PC-3 (cell line): ENCODE measurements at regions not wholly inside any gene's neighbourhood (a gene's known extent, or its start where the extent isn't known, plus 50 kb on each side); places are given as distances from the start of the nearest gene placed in this dataset.

Experiments used
- ATAC-seq: fragments of 200-7000 bp; cut with Tn5 transposase; 2 replicates; pipeline ENCODE4 v1.9.1; 2020; ENCODE audit warnings: mild to moderate bottlenecking, moderate library complexity
- BruUV-seq: library from RNA; stranded (reverse); fragments of 400-500 nt; replicated peaks from 2 replicates; lab custom pipeline; 2021; lab: Mats Ljungman, UMichigan
- CTCF ChIA-PET: fragments of 300-600 bp; sonication (Branson Sonifier 250); formaldehyde crosslinking; loops from one replicate; lab custom pipeline; 2022; ENCODE audit warnings: antibody characterized with exemption; lab: Charles Lee
- POLR2A ChIA-PET: fragments of 300-600 bp; sonication (Branson Sonifier 250); formaldehyde crosslinking; loops from one replicate; lab custom pipeline; 2022; ENCODE audit warnings: antibody characterized with exemption; ENCODE audit not compliant: unreplicated experiment; lab: Charles Lee
- DNase-seq: peaks from one replicate; pipeline ENCODE4 v3.0.0-alpha.2; 2015
- H2AFZ ChIP-seq: fragments of 300-600 bp; sonication (generic); 2 replicates; pipeline ENCODE4 v1.6.0; 2016; ENCODE audit warnings: antibody characterized with exemption, low read length
- H3F3A ChIP-seq: fragments of 300-600 bp; sonication (generic); one replicate; pipeline ENCODE4 v1.6.0; 2017; ENCODE audit warnings: antibody characterized with exemption, low read length, control low read depth, mild to moderate bottlenecking; ENCODE audit not compliant: unreplicated experiment
- H3K27ac ChIP-seq: fragments of 300-600 bp; sonication (generic); 2 replicates; pipeline ENCODE4 v1.5.1; 2016; ENCODE audit warnings: mild to moderate bottlenecking, low read length
- H3K27me3 ChIP-seq: fragments of 300-600 bp; sonication (generic); 2 replicates; pipeline ENCODE4 v1.6.1; 2016; ENCODE audit warnings: low read length, mixed read lengths
- H3K36me3 ChIP-seq: fragments of 300-600 bp; sonication (generic); 2 replicates; pipeline ENCODE4 v1.6.1; 2016; ENCODE audit warnings: low read depth, mixed run types, low read length, mixed read lengths
- H3K4me1 ChIP-seq: fragments of 300-600 bp; sonication (generic); 2 replicates; pipeline ENCODE4 v1.5.1; 2016; ENCODE audit warnings: low read length; ENCODE audit not compliant: insufficient read depth
- H3K4me2 ChIP-seq: fragments of 300-600 bp; sonication (generic); 2 replicates; pipeline ENCODE4 v1.6.0; 2016; ENCODE audit warnings: low read length
- H3K4me3 ChIP-seq: fragments of 300-600 bp; sonication (generic); 2 replicates; pipeline ENCODE4 v1.5.1; 2016; ENCODE audit warnings: mild to moderate bottlenecking, low read length, mixed read lengths
- H3K79me2 ChIP-seq: fragments of 300-600 bp; sonication (generic); 2 replicates; pipeline ENCODE4 v1.6.1; 2017; ENCODE audit warnings: low read length, mixed read lengths
- H3K9ac ChIP-seq: fragments of 300-600 bp; sonication (generic); 2 replicates; pipeline ENCODE4 v1.6.0; 2016; ENCODE audit warnings: mild to moderate bottlenecking, low read length
- H3K9me2 ChIP-seq: fragments of 300-600 bp; sonication (generic); replicated peaks from 2 replicates; pipeline ENCODE4 v1.6.1; 2016; ENCODE audit warnings: mixed run types, low read length, mixed read lengths
- H3K9me3 ChIP-seq: fragments of 300-600 bp; sonication (generic); 2 replicates; pipeline ENCODE4 v1.6.1; 2016; ENCODE audit warnings: low read length, mixed read lengths
- H4K20me1 ChIP-seq: fragments of 300-600 bp; sonication (generic); 2 replicates; pipeline ENCODE4 v1.6.1; 2016; ENCODE audit warnings: low read length, mixed read lengths
- CTCF ChIP-seq: fragments of 300-600 bp; sonication (generic); conservative IDR thresholded peaks from 2 replicates; pipeline ENCODE4 v1.5.1; 2017; ENCODE audit warnings: antibody characterized with exemption, low read depth, mild to moderate bottlenecking, low read length
- EZH2 ChIP-seq: fragments of 300-600 bp; sonication (generic); IDR thresholded peaks from one replicate; pipeline ENCODE4 v1.6.1; 2017; ENCODE audit warnings: antibody characterized with exemption, mild to moderate bottlenecking, low read length; ENCODE audit not compliant: unreplicated experiment
- EZH2phosphoT487 ChIP-seq: fragments of 300-600 bp; sonication (generic); IDR thresholded peaks from 2 replicates; pipeline ENCODE4 v1.6.1; 2018; ENCODE audit warnings: mild to moderate bottlenecking, antibody characterized with exemption, low read length, borderline replicate concordance
- intact Hi-C: fragments of 100-400 bp; cut with micrococcal nuclease; formaldehyde crosslinking; loops from 2 replicates; pipeline ENCODE4 v1.9.0; 2023

- TF ChIP-seq EZH2, result no peak
- no peak for TF ChIP-seq EZH2phosphoT487
- TF ChIP-seq CTCF, result no peak
- H3K36me3 ChIP-seq, result no peaks in the 10 kb centered on the region
- H2AFZ ChIP-seq, result no peak overlapping the region
- H3K4me3 ChIP-seq, result no peak overlapping the region
- no peak overlapping the region for H3K27ac ChIP-seq
- H4K20me1 ChIP-seq, result no peaks in the 10 kb centered on the region
- no peaks in the 10 kb centered on the region for H3K4me1 ChIP-seq
- 0 out of 2 replicates have a peak, but pooled peaks cover 6% of the 10 kb centered on the region for H3K9me3 ChIP-seq
- H3K27me3 ChIP-seq, result no peaks in the 10 kb centered on the region
- POLR2A ChIA-PET, result no interaction called here
- no peaks in the 10 kb centered on the region for H3F3A ChIP-seq
- H3K9ac ChIP-seq, result no peak overlapping the region
- intact Hi-C loops, result no loop called here
- no peak for ATAC-seq
- no peak for DNase-seq
- BruUV-seq, result no TSS peak
- no peaks in the 10 kb centered on the region for H3K79me2 ChIP-seq
- no peaks in the 10 kb centered on the region for H3K9me2 ChIP-seq
- CTCF ChIA-PET, result no interaction called here
- no peak overlapping the region for H3K4me2 ChIP-seq
Measured at GRCh38 chr3:73804204-73804603, 179.5 kb upstream of the PDZRN3 start.

GRCh38 chr3:73801444-73801843 lies 176.7 kb upstream of the PDZRN3 start:
- H3K27ac ChIP-seq, result no peak overlapping the region
- H4K20me1 ChIP-seq, result no peaks in the 10 kb centered on the region
- H3K4me2 ChIP-seq, result no peak overlapping the region
- BruUV-seq, result no TSS peak
- no peak overlapping the region for H3K4me3 ChIP-seq
- no peaks in the 10 kb centered on the region for H3F3A ChIP-seq
- ChIA-PET CTCF (no interaction called here), POLR2A (no interaction called here)
- 0 out of 2 replicates have a peak, but pooled peaks cover 6% of the 10 kb centered on the region for H3K9me3 ChIP-seq
- DNase-seq (no peak), ATAC-seq (no peak)
- no peak overlapping the region for H3K9ac ChIP-seq
- H3K9me2 ChIP-seq, result no peaks in the 10 kb centered on the region
- TF ChIP-seq EZH2 (no peak), EZH2phosphoT487 (no peak), CTCF (no peak)
- H3K4me1 ChIP-seq, result no peaks in the 10 kb centered on the region
- no peaks in the 10 kb centered on the region for H3K27me3 ChIP-seq
- H3K36me3 ChIP-seq, result no peaks in the 10 kb centered on the region
- intact Hi-C loops, result no loop called here
- no peaks in the 10 kb centered on the region for H3K79me2 ChIP-seq
- no peak overlapping the region for H2AFZ ChIP-seq

GRCh38 chr3:73797311-73797710 lies 172.6 kb upstream of the PDZRN3 start:
- no TSS peak for BruUV-seq
- TF ChIP-seq EZH2 (no peak), CTCF (no peak), EZH2phosphoT487 (no peak)
- H3K4me3 ChIP-seq, result no peak overlapping the region
- no peak for ATAC-seq
- H3K9ac ChIP-seq, result no peak overlapping the region
- no peak overlapping the region for H3K4me2 ChIP-seq
- no peaks in the 10 kb centered on the region for H3K4me1 ChIP-seq
- H3K9me2 ChIP-seq, result no peaks in the 10 kb centered on the region
- CTCF ChIA-PET, result no interaction called here
- POLR2A ChIA-PET, result no interaction called here
- H3K27ac ChIP-seq, result no peak overlapping the region
- no peaks in the 10 kb centered on the region for H3F3A ChIP-seq
- no peaks in the 10 kb centered on the region for H4K20me1 ChIP-seq
- DNase-seq, result no peak
- no peaks in the 10 kb centered on the region for H3K27me3 ChIP-seq
- H3K79me2 ChIP-seq, result no peaks in the 10 kb centered on the region
- intact Hi-C loops, result no loop called here
- no peak overlapping the region for H2AFZ ChIP-seq
- peaks cover 22% of the 10 kb centered on the region for H3K9me3 ChIP-seq
- H3K36me3 ChIP-seq, result no peaks in the 10 kb centered on the region
